HepG2 (cell line): ENCODE measurements at regions not wholly inside any gene's neighbourhood (a gene's known extent, or its start where the extent isn't known, plus 50 kb on each side); places are given as distances from the start of the nearest gene placed in this dataset.

Experiments
- ATAC-seq: fragments of 200-7000 bp; cut with Tn5 transposase; 3 replicates; pipeline ENCODE4 v1.9.1; 2020; ENCODE audit warnings: mild to moderate bottlenecking, moderate library complexity
- BruUV-seq: library from RNA; stranded (reverse); fragments of 400-500 nt; replicated peaks from 2 replicates; lab custom pipeline; 2021; lab: Mats Ljungman, UMichigan
- CTCF ChIA-PET: fragments of 300-600 bp; formaldehyde crosslinking; extraction: SDS; loops from one replicate; lab custom pipeline; 2021; ENCODE audit warnings: low total read pairs, inconsistent platforms, low intra/inter-chr PET ratio; lab: Yijun Ruan, JAX
- POLR2A ChIA-PET: fragments of 350-600 bp; sonication (Branson Sonifier 250); formaldehyde crosslinking; loops from one replicate; lab custom pipeline; 2020; ENCODE audit warnings: antibody characterized with exemption, inconsistent platforms; lab: Yijun Ruan, JAX
- DNase-seq: peaks from one replicate; pipeline ENCODE4 v3.0.0-alpha.2; 2015; ENCODE audit warnings: low spot score
- FAIRE-seq: peaks from 3 replicates; lab custom pipeline; 2011; peaks lifted over from hg19 to GRCh38; lab: Jason Lieb, UNC
- H2AFZ ChIP-seq: one replicate; pipeline ENCODE4 v1.6.1; 2011; ENCODE audit warnings: low read length, inconsistent platforms
- H3K27ac ChIP-seq: fragments of 300-600 bp; 3 replicates; pipeline ENCODE4 v1.8.0; 2011; ENCODE audit warnings: mixed run types, mild to moderate bottlenecking, mixed read lengths, low read length, inconsistent platforms; ENCODE audit not compliant: insufficient read depth; ENCODE audit errors: extremely low read length
- H3K27me3 ChIP-seq, 2 experiments: fragments of 200-600 bp in 1 of 2; 2 replicates in 1 of 2; 3 replicates in 1 of 2; pipeline versions ENCODE4 v1.6.0 to v1.8.0; 2011; ENCODE audit warnings: low read length in 2 of 2, mild to moderate bottlenecking in 2 of 2, moderate library complexity in 2 of 2, inconsistent platforms in 1 of 2; ENCODE audit not compliant: insufficient read depth in 2 of 2, control insufficient read depth in 1 of 2
- H3K36me3 ChIP-seq, 2 experiments: fragments of 200-600 bp in 1 of 2; replicated peaks in 1 of 2; 2 replicates in 1 of 2; 3 replicates in 1 of 2; pipeline versions ENCODE4 v1.5.1 to v1.8.0; 2011; ENCODE audit warnings: low read length in 2 of 2, inconsistent platforms in 1 of 2; ENCODE audit not compliant: insufficient read depth in 2 of 2, control insufficient read depth in 1 of 2
- H3K4me1 ChIP-seq: 2 replicates; pipeline ENCODE4 v1.5.1; 2012; ENCODE audit warnings: low read length, inconsistent platforms; ENCODE audit not compliant: insufficient read depth
- H3K4me2 ChIP-seq: 2 replicates; pipeline ENCODE4 v1.6.0; 2011; ENCODE audit warnings: low read depth, low read length, inconsistent platforms
- H3K4me3 ChIP-seq, 3 experiments: fragments of 200-600 bp in 1 of 3; sonication (generic), shearing (Covaris generic) in 1 of 3; replicated peaks in 1 of 3; 2 replicates each; pipeline ENCODE4 v1.5.1; 2011 to 2016; ENCODE audit warnings: low read length in 3 of 3, inconsistent platforms in 2 of 3, low read depth in 2 of 3, mild to moderate bottlenecking in 2 of 3, control low read depth in 1 of 3, mixed read lengths in 1 of 3; ENCODE audit not compliant: insufficient read depth in 1 of 3
- H3K79me2 ChIP-seq: one replicate; pipeline ENCODE4 v1.6.1; 2011; ENCODE audit warnings: low read length, inconsistent platforms; ENCODE audit not compliant: insufficient read depth
- H3K9ac ChIP-seq: 2 replicates; pipeline ENCODE4 v1.6.0; 2011; ENCODE audit warnings: mild to moderate bottlenecking, low read depth, low read length, inconsistent platforms; ENCODE audit not compliant: insufficient read depth
- H3K9me3 ChIP-seq: 2 replicates; pipeline ENCODE4 v1.5.1; 2012; ENCODE audit warnings: mild to moderate bottlenecking, low read length
- H4K20me1 ChIP-seq: 2 replicates; pipeline ENCODE4 v1.6.0; 2011; ENCODE audit warnings: inconsistent platforms, mild to moderate bottlenecking, low read length, moderate library complexity; ENCODE audit not compliant: insufficient read depth
- ATF6 ChIP-seq: sonication (generic); formaldehyde crosslinking; conservative IDR thresholded peaks from 2 replicates; pipeline ENCODE4 v1.4.0; 2020; ENCODE audit warnings: missing genetic modification reagents
- DNMT3B ChIP-seq: conservative IDR thresholded peaks from 2 replicates; pipeline ENCODE4 v1.6.1; 2016; ENCODE audit warnings: missing biosample characterization, control low read depth
- FOXK2 ChIP-seq: fragments of 450-650 bp; IDR thresholded peaks from 2 replicates; pipeline ENCODE4 v1.6.1; 2016
- KLF13 ChIP-seq: sonication (generic); formaldehyde crosslinking; IDR thresholded peaks from 2 replicates; pipeline ENCODE4 v1.4.0; 2020; ENCODE audit warnings: mild to moderate bottlenecking, missing genetic modification reagents
- MED1 ChIP-seq: sonication (generic); formaldehyde crosslinking; IDR thresholded peaks from 2 replicates; pipeline ENCODE4 v1.4.0; 2020; ENCODE audit warnings: missing genetic modification reagents
- MTF2 ChIP-seq: sonication (generic); formaldehyde crosslinking; IDR thresholded peaks from 2 replicates; pipeline ENCODE4 v1.5.0; 2020; ENCODE audit warnings: missing genetic modification reagents, borderline replicate concordance
- SMARCC2 ChIP-seq: fragments of 450-650 bp; IDR thresholded peaks from 2 replicates; pipeline ENCODE4 v1.6.1; 2017; ENCODE audit warnings: antibody characterized with exemption, mild to moderate bottlenecking
- ZBTB26 ChIP-seq: IDR thresholded peaks from 2 replicates; pipeline ENCODE4 v1.6.1; 2016; ENCODE audit warnings: missing compliant biosample characterization, missing genetic modification reagents, borderline replicate concordance
- ZBTB42 ChIP-seq: sonication (generic); formaldehyde crosslinking; IDR thresholded peaks from 2 replicates; pipeline ENCODE4 v1.5.0; 2020; ENCODE audit warnings: mild to moderate bottlenecking, missing genetic modification reagents
- ZNF207 ChIP-seq: fragments of 450-650 bp; IDR thresholded peaks from 2 replicates; pipeline ENCODE4 v1.6.1; 2016; ENCODE audit warnings: antibody characterized with exemption, borderline replicate concordance
- ZNF598 ChIP-seq: sonication (generic); formaldehyde crosslinking; IDR thresholded peaks from 2 replicates; pipeline ENCODE4 v1.5.1; 2020; ENCODE audit warnings: mild to moderate bottlenecking, missing genetic modification reagents, borderline replicate concordance
- ZNF615 ChIP-seq: sonication (generic); formaldehyde crosslinking; IDR thresholded peaks from 2 replicates; pipeline ENCODE4 v1.5.0; 2020; ENCODE audit warnings: mild to moderate bottlenecking, missing genetic modification reagents, borderline replicate concordance
- ZNF891 ChIP-seq: sonication (generic); formaldehyde crosslinking; IDR thresholded peaks from 2 replicates; pipeline ENCODE4 v1.5.0; 2020; ENCODE audit warnings: mild to moderate bottlenecking, missing genetic modification reagents
- WGBS: methylation state at CpG from one replicate; pipeline ENCODE4 v1.1.6; 2017; ENCODE audit warnings: low lambda C conversion rate; 5-methylcytosine and 5-hydroxymethylcytosine counted together
- in situ Hi-C: cut with HindIII; loops from 2 replicates; pipeline ENCODE4 v1.10.0; 2017; ENCODE audit warnings: low pct_unique_long_range_greater_than_20kb; ENCODE audit not compliant: extremely low pct_ligation_motif_present
- intact Hi-C: fragments of 100-400 bp; cut with micrococcal nuclease; formaldehyde crosslinking; loops from one replicate; pipeline ENCODE4 v1.10.0; 2022; ENCODE audit not compliant: unreplicated experiment
- TF ChIP-seq, protein P1 (sequence below), 2 experiments: sonication (generic) in 1 of 2; formaldehyde crosslinking in 1 of 2; IDR thresholded peaks; 2 replicates each; pipeline versions ENCODE4 v1.4.0 to v1.6.1; 2018 to 2020; ENCODE audit warnings: missing genetic modification reagents in 2 of 2, borderline replicate concordance in 1 of 2, low read depth in 1 of 2, mild to moderate bottlenecking in 1 of 2, missing biosample characterization in 1 of 2

- Histone ChIP-seq H4K20me1 (no peaks in the 10 kb centered on the region), H3K4me1 (no peaks in the 10 kb centered on the region), H3K4me2 (no peak overlapping the region), H2AFZ (no peak overlapping the region), H3K4me3 (no peak overlapping the region), H3K9ac (no peak overlapping the region), H3K36me3 (no peaks in the 10 kb centered on the region), H3K79me2 (no peaks in the 10 kb centered on the region), H3K27ac (no peak overlapping the region), H3K27me3 (no peaks in the 10 kb centered on the region), H3K9me3 (peaks cover 51% of the 10 kb centered on the region)
- 0% methylated on average over 1 of the region's 1 CpG for WGBS
- POLR2A ChIA-PET, result no interaction called here
- intact Hi-C loops (no loop called here), in situ Hi-C loops (no loop called here)
- ATAC-seq, result no peak
- no peak for FAIRE-seq
- CTCF ChIA-PET, result no interaction called here
- no peak for DNase-seq
- BruUV-seq, result no TSS peak
- TF ChIP-seq ZNF891, result no peak
- no peak for TF ChIP-seq MED1 (CRISPR knock-in tag)
- TF ChIP-seq FOXK2, result no peak
- no peak for TF ChIP-seq ATF6 (CRISPR knock-in tag)
- TF ChIP-seq ZNF598 (CRISPR knock-in tag), result no peak
- no peak for TF ChIP-seq DNMT3B (CRISPR knock-in tag)
- TF ChIP-seq MTF2 (CRISPR knock-in tag), result no peak
- no peak for TF ChIP-seq ZNF615 (CRISPR knock-in tag)
- no peak for TF ChIP-seq ZNF207
- TF ChIP-seq SMARCC2, result no peak
- no peak for TF ChIP-seq KLF13 (CRISPR knock-in tag)
- TF ChIP-seq ZBTB42 (CRISPR knock-in tag), result no peak
- TF ChIP-seq, protein P1, sequence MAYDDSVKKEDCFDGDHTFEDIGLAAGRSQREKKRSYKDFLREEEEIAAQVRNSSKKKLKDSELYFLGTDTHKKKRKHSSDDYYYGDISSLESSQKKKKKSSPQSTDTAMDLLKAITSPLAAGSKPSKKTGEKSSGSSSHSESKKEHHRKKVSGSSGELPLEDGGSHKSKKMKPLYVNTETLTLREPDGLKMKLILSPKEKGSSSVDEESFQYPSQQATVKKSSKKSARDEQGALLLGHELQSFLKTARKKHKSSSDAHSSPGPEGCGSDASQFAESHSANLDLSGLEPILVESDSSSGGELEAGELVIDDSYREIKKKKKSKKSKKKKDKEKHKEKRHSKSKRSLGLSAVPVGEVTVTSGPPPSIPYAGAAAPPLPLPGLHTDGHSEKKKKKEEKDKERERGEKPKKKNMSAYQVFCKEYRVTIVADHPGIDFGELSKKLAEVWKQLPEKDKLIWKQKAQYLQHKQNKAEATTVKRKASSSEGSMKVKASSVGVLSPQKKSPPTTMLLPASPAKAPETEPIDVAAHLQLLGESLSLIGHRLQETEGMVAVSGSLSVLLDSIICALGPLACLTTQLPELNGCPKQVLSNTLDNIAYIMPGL (CRISPR knock-in tag; IDR thresholded peaks at IDR 0.05; ENCODE audit: borderline replicate concordance in 1 of 2, low read depth in 1 of 2), result no peak
- no peak for TF ChIP-seq ZBTB26 (CRISPR knock-in tag)
Measured at GRCh38 chr11:127723714-127724113, 723.1 kb upstream of the KIRREL3 start.
